ENCODE measurements at regions not wholly inside any gene's neighbourhood (a gene's known extent, or its start where the extent isn't known, plus 50 kb on each side); places are given as distances from the start of the nearest gene placed in this dataset.

- TF ChIP-seq CTCF (IDR thresholded peaks at IDR 0.05) (no peak), POLR2A (IDR thresholded peaks at IDR 0.05) (no peak)
Measured at GRCh38 chr11:112899235-112900006, 61.8 kb upstream of the NCAM1 start.

Measured in testis (tissue), 2 donors.